ENCODE measurements at regions not wholly inside any gene's neighbourhood (a gene's known extent, or its start where the extent isn't known, plus 50 kb on each side); places are given as distances from the start of the nearest gene placed in this dataset.

DNA sequence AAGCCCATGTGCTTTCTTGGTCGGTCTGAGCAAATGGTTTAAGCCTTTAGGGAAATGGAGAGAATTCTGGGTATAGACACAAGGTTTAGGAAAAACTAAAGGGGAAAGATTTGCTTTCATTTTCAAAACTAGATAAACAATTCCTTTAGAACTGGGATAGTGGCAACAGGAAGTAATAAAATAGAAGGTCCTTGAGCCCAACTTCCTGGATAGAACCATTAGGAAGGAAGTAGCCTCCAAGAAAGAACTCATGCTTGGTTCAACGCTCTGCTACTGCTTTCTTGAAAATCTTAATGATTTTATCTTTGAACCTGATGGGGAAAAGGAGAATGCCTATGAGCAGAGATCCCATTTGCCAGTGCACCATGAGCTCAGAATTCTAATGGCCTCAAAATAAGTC, 147.0 kb upstream of the THRB start:
- DNase-seq (ENCODE audit: low read depth): no peak

DNA sequence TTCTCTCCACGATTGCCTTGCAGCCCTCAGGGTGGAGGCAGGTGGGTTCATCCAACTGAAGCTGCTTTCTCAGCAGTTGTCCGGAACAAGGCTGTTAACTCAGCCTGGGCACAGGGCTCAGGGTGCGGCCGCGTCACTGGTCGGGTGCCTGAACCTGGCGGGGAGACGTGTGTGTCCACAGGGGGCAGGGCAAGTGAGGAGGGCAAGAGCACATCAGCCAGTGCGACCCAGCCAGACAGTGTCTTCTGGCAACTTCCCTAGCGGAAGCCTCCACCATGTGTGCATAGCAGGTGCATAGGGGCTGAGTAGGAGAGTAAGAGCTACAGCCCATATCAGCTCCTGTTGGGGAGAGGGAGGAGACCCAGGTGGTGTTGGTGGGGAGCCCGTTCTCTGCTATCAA, 150.4 kb upstream of the THRB start:
- no peak for DNase-seq (ENCODE audit: low read depth)

GRCh38 chr3:24646790-24647189, 152.1 kb upstream of the THRB start:
- DNase-seq (ENCODE audit: low read depth): no peak

GRCh38 chr3:24648063-24648462, 153.4 kb upstream of the THRB start:
- DNase-seq (ENCODE audit: low read depth): no peak

- DNase-seq (ENCODE audit: low read depth): no peak
Measured at GRCh38 chr3:24650839-24651238, 156.2 kb upstream of the THRB start.

GRCh38 chr3:24657870-24658510, 163.3 kb upstream of the THRB start:
- DNase-seq (ENCODE audit: low read depth): no peak

- DNase-seq (ENCODE audit: low read depth): no peak
Measured at GRCh38 chr3:24661175-24661584, 166.5 kb upstream of the THRB start.

GRCh38 chr3:24662449-24663345, 168.0 kb upstream of the THRB start:
- no peak for DNase-seq (ENCODE audit: low read depth)

DNA sequence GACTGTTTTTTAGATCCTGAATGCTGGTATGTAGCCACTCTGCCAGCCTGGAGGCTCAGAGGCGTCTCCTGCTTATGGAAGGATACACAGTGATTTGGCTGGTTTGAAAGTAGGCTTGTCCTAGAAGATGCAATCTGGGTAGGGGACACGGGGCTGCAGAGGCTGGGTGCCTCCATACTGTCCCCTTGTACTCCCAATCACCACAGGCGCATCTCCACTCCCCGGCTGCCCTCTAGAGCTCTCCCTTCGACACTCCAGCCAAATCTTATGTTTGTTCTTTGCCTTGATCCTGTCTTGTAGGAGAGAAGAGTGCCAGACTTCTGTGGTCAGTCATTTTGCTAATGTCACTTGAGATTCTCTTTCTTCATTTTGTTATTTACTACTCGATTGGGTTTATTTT, 168.8 kb upstream of the THRB start:
- DNase-seq (ENCODE audit: low read depth): no peak

GRCh38 chr3:24668039-24668438, 173.4 kb upstream of the THRB start:
- no peak for DNase-seq (ENCODE audit: low read depth)

GRCh38 chr3:24670871-24671270, 176.2 kb upstream of the THRB start:
- no peak for DNase-seq (ENCODE audit: low read depth)

- DNase-seq (ENCODE audit: low read depth): no peak
Measured at GRCh38 chr3:24673596-24673995, 178.9 kb upstream of the THRB start.

GRCh38 chr3:24674261-24674660, 179.6 kb upstream of the THRB start:
- DNase-seq (ENCODE audit: low read depth): no peak

- DNase-seq (ENCODE audit: low read depth): no peak
Measured at GRCh38 chr3:24678021-24678420, 183.4 kb upstream of the THRB start.

GRCh38 chr3:24678421-24678865, 183.8 kb upstream of the THRB start:
- peak; percentile 84 for DNase-seq (ENCODE audit: low read depth)

- DNase-seq (ENCODE audit: low read depth): no peak
Measured at GRCh38 chr3:24679429-24679828, 184.8 kb upstream of the THRB start.

GRCh38 chr3:24680214-24680967, 185.7 kb upstream of the THRB start:
- peak; percentile 26 for DNase-seq (ENCODE audit: low read depth)

- DNase-seq (ENCODE audit: low read depth): peak; percentile 42
Measured at GRCh38 chr3:24682141-24682547, 187.5 kb upstream of the THRB start.

- no peak for DNase-seq (ENCODE audit: low read depth)
Measured at GRCh38 chr3:24683090-24683489, 188.4 kb upstream of the THRB start.

DNA sequence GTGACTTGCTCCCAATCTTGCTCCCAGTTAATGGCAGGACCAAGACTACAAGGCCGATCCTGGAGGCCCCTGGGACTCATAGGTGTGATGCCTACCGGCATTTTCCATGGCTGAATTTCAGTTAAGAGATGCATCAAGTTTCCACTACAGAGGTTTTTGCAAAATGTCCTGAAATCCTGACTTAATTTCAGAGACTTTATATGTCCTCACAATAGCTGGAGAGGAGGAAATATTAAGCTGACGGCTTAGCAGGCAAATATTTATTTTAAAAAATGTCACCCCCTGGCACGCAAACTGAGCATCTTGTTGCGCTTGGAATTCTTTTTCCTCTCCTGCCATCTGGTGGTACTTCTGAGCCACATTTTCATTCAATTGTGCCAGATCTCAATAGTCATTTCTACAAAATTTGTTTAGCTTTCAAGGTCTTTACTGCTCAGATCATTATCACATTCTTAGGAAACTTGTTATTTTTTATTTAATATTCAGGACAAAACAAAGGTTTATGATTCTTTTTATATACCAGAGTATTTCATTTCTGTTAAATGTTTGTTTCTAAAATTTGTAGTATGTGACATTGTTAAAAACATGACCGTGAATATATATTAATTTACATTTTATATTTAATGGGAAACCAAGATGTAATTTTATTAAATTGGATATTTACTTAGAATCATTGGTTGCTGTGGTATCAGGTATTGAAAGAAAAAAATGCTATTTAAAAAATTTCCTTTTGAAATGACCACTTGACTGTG, 189.2 kb upstream of the THRB start:
- peak; percentile 51 for DNase-seq (ENCODE audit: low read depth)

GRCh38 chr3:24684506-24685023, 189.9 kb upstream of the THRB start:
- no peak for DNase-seq (ENCODE audit: low read depth)

- DNase-seq (ENCODE audit: low read depth): peak; percentile 52
Measured at GRCh38 chr3:24686808-24687207, 192.2 kb upstream of the THRB start.

All from M059J (cell line).